ENCODE measurements at regions not wholly inside any gene's neighbourhood (a gene's known extent, or its start where the extent isn't known, plus 50 kb on each side); places are given as distances from the start of the nearest gene placed in this dataset.

DNA sequence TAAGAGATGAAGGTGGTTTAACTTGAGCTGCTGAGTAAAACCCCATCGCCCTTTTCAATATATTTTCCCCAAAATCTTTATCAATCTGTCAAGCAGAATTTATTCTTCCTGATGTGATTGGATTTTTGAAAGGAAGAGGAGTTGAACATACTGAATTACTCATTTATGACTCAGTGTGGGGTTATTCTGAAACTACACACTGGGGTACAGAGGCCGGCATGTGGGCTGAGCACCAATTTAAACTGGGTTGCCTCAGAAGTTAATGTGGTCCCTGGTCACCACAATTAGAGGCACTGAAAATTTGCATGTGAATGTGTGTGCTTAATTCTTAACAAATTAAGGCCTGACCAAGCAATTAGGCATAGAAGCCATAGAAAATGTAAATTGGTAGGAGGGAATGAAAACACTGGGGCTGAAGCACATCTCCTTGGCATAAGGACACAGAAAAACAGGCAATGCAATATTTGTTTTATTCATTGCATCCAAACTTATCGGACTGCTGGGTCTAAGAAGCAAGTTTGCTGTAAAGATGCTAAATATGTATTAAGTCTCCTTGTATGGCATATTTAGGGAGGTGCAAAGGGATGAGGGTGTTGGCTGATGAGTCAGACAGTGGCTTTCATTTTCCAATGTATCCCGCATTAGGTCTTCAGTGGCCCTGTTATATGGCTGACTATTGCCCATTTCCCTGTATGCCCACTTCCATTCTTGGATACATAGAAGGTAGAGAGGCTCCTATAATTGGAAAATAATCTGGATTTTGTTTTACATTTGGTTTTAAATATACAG, 170.9 kb downstream of the IL15 start:
- Histone ChIP-seq H3K4me3 (ENCODE audit: low read length) (no peak overlapping the region), H3K9me3 (ENCODE audit: control insufficient read depth, low read length) (no peaks in the 10 kb centered on the region), H3K27me3 (ENCODE audit: control insufficient read depth, insufficient read depth, low read length, poor library complexity, severe bottlenecking) (no peaks in the 10 kb centered on the region), H3K9ac (ENCODE audit: extremely low read depth, low read length, poor library complexity, severe bottlenecking) (no peak overlapping the region), H3K4me1 (ENCODE audit: control insufficient read depth, insufficient read depth, low read length) (no peaks in the 10 kb centered on the region), H3K27ac (ENCODE audit: low read depth, low read length) (no peak overlapping the region), H3K36me3 (ENCODE audit: control insufficient read depth, insufficient read depth, low read length) (no peaks in the 10 kb centered on the region)
- no peak overlapping the region for H3K27ac Mint-ChIP-seq
- DNase-seq: no peak
- H3K4me3 Mint-ChIP-seq: no peak overlapping the region
- no peak for TF ChIP-seq CTCF (conservative IDR thresholded peaks at IDR 0.05)
- no peaks in the 10 kb centered on the region for H3K27me3 Mint-ChIP-seq (ENCODE audit: insufficient read depth)
- H3K36me3 Mint-ChIP-seq (ENCODE audit: low read depth): no peaks in the 10 kb centered on the region
- H3K9me3 Mint-ChIP-seq: no peaks in the 10 kb centered on the region
- H3K4me1 Mint-ChIP-seq: peaks cover 8% of the 10 kb centered on the region
- WGBS, 2 experiments (ENCODE audit: insufficient coverage in 1 of 2, insufficient read length in 1 of 2): 98 to 100% methylated on average over 1 to 3 of the region's 4 CpGs

- DNase-seq: peak; percentile 61
- Histone ChIP-seq H3K36me3 (ENCODE audit: control insufficient read depth, insufficient read depth, low read length) (no peaks in the 10 kb centered on the region), H3K9me3 (ENCODE audit: control insufficient read depth, low read length) (no peaks in the 10 kb centered on the region), H3K9ac (ENCODE audit: extremely low read depth, low read length, poor library complexity, severe bottlenecking) (no peak overlapping the region), H3K27me3 (ENCODE audit: control insufficient read depth, insufficient read depth, low read length, poor library complexity, severe bottlenecking) (no peaks in the 10 kb centered on the region), H3K27ac (ENCODE audit: low read depth, low read length) (no peak overlapping the region), H3K4me3 (ENCODE audit: low read length) (no peak overlapping the region), H3K4me1 (ENCODE audit: control insufficient read depth, insufficient read depth, low read length) (no peaks in the 10 kb centered on the region)
- Mint-ChIP-seq H3K27me3 (ENCODE audit: insufficient read depth) (no peaks in the 10 kb centered on the region), H3K4me1 (peaks cover 8% of the 10 kb centered on the region), H3K9me3 (no peaks in the 10 kb centered on the region), H3K27ac (no peak overlapping the region), H3K36me3 (ENCODE audit: low read depth) (no peaks in the 10 kb centered on the region), H3K4me3 (no peak overlapping the region)
- WGBS, 2 experiments (ENCODE audit: insufficient coverage in 1 of 2, insufficient read length in 1 of 2): 38 to 62% methylated on average over 1 to 4 of the region's 5 CpGs
- no peak for TF ChIP-seq CTCF (conservative IDR thresholded peaks at IDR 0.05)
Observed at GRCh38 chr4:141810038-141810711, 173.8 kb downstream of the IL15 start.

GRCh38 chr4:141810712-141811375, 174.5 kb downstream of the IL15 start:
- WGBS, 2 experiments (ENCODE audit: insufficient coverage in 1 of 2, insufficient read length in 1 of 2): 94 to 98% methylated on average over 5 to 6 of the region's 6 CpGs
- peak overlapping the region; percentile 45 for H3K27ac Mint-ChIP-seq

More at GRCh38 chr4:141810712-141811375, 174.5 kb downstream of the IL15 start:
- TF ChIP-seq CTCF (conservative IDR thresholded peaks at IDR 0.05): no peak
- H3K36me3 Mint-ChIP-seq (ENCODE audit: low read depth): no peaks in the 10 kb centered on the region
- Histone ChIP-seq H3K36me3 (ENCODE audit: control insufficient read depth, insufficient read depth, low read length) (no peaks in the 10 kb centered on the region), H3K9me3 (ENCODE audit: control insufficient read depth, low read length) (no peaks in the 10 kb centered on the region), H3K9ac (ENCODE audit: extremely low read depth, low read length, poor library complexity, severe bottlenecking) (no peak overlapping the region), H3K27me3 (ENCODE audit: control insufficient read depth, insufficient read depth, low read length, poor library complexity, severe bottlenecking) (no peaks in the 10 kb centered on the region), H3K4me1 (ENCODE audit: control insufficient read depth, insufficient read depth, low read length) (no peaks in the 10 kb centered on the region), H3K4me3 (ENCODE audit: low read length) (no peak overlapping the region), H3K27ac (ENCODE audit: low read depth, low read length) (no peak overlapping the region)
- no peak overlapping the region for H3K4me3 Mint-ChIP-seq
- no peaks in the 10 kb centered on the region for H3K9me3 Mint-ChIP-seq
- no peak for DNase-seq
- H3K27me3 Mint-ChIP-seq (ENCODE audit: insufficient read depth): no peaks in the 10 kb centered on the region
- peaks cover 8% of the 10 kb centered on the region for H3K4me1 Mint-ChIP-seq

Measured in endodermal cell (in vitro differentiated cells).